ENCODE measurements at regions not wholly inside any gene's neighbourhood (a gene's known extent, or its start where the extent isn't known, plus 50 kb on each side); places are given as distances from the start of the nearest gene placed in this dataset.

DNA sequence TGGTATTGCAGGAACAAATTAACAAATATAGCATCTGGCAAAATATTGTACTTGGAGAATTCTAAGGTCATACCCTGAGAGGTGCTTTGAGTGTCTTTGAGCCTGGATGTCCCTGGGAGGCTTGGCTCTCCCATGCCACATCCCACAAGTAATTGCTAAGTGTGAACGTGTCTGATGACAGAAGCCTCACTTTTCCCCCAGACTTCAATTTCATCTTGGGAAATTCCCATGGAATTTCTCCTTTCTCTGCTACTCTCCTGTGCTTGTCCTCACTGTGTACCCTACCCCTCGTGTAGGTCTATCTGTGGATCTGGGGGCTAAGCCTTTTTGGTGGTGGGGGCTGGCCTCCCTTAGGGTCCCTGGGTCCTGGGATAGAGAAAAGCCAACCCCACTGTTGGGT lies 293.3 kb downstream of the TCF7L2 start:
- Mint-ChIP-seq H3K4me1 (peaks cover 15% of the 10 kb centered on the region), H3K36me3 (ENCODE audit: low read depth) (no peaks in the 10 kb centered on the region), H3K27ac (ENCODE audit: unreplicated experiment) (no peak overlapping the region), H3K4me3 (no peak overlapping the region), H3K9me3 (no peaks in the 10 kb centered on the region), H3K27me3 (ENCODE audit: low read depth) (no peaks in the 10 kb centered on the region)
- DNase-seq (ENCODE audit: low read depth, low spot score): no peak
- TF ChIP-seq, protein P1, sequence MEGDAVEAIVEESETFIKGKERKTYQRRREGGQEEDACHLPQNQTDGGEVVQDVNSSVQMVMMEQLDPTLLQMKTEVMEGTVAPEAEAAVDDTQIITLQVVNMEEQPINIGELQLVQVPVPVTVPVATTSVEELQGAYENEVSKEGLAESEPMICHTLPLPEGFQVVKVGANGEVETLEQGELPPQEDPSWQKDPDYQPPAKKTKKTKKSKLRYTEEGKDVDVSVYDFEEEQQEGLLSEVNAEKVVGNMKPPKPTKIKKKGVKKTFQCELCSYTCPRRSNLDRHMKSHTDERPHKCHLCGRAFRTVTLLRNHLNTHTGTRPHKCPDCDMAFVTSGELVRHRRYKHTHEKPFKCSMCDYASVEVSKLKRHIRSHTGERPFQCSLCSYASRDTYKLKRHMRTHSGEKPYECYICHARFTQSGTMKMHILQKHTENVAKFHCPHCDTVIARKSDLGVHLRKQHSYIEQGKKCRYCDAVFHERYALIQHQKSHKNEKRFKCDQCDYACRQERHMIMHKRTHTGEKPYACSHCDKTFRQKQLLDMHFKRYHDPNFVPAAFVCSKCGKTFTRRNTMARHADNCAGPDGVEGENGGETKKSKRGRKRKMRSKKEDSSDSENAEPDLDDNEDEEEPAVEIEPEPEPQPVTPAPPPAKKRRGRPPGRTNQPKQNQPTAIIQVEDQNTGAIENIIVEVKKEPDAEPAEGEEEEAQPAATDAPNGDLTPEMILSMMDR (conservative IDR thresholded peaks at IDR 0.05): no peak

DNA sequence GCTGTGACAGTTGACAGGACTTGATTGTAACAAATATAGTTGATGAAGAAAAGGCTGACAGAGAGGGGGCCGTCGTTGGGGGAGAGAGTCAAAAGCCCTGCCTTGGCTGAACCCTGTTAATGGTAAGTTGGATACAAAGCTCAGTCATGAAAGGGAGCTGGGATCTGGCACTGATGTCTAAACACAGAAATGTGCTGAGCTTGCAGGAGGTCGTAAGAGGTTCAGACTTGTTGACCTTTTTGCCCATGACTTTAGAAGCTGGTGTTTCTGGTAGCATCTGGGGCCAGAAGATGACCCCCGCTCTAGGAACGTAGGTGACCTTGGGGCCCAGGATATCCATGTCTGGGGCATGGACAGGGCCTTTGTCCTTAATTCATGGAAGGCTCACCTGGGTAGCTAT lies 294.7 kb downstream of the TCF7L2 start:
- no peaks in the 10 kb centered on the region for H3K27me3 Mint-ChIP-seq (ENCODE audit: low read depth)
- no peak overlapping the region for H3K27ac Mint-ChIP-seq (ENCODE audit: unreplicated experiment)
- no peak overlapping the region for H3K4me3 Mint-ChIP-seq
- H3K9me3 Mint-ChIP-seq: no peaks in the 10 kb centered on the region
- peaks cover 15% of the 10 kb centered on the region for H3K4me1 Mint-ChIP-seq
- DNase-seq (ENCODE audit: low read depth, low spot score): no peak
- H3K36me3 Mint-ChIP-seq (ENCODE audit: low read depth): no peaks in the 10 kb centered on the region
- TF ChIP-seq, protein P1 (conservative IDR thresholded peaks at IDR 0.05): no peak

DNA sequence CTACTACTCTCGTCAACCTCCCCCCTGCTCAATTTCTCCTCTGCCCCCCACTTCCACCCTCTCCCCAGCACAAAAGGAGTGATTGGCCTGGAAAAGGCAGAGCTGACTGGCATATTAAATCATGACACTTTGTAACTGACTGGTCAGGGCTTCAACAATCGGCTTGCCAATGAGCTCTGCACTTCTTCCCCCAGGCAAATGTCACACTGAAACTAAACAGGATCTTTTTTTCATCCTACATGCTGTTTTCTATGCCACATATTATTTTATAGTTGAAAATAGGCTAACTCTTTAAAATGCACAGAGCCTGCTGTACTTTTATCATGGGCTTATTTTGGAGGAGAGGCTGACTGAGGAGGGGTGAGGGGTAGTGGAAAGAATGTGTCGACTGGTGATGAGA lies 295.2 kb downstream of the TCF7L2 start:
- TF ChIP-seq, protein P1 (conservative IDR thresholded peaks at IDR 0.05): no peak
- no peak overlapping the region for H3K4me3 Mint-ChIP-seq
- no peaks in the 10 kb centered on the region for H3K36me3 Mint-ChIP-seq (ENCODE audit: low read depth)
- peaks cover 15% of the 10 kb centered on the region for H3K4me1 Mint-ChIP-seq
- no peak for DNase-seq (ENCODE audit: low read depth, low spot score)
- H3K27ac Mint-ChIP-seq (ENCODE audit: unreplicated experiment): no peak overlapping the region
- H3K27me3 Mint-ChIP-seq (ENCODE audit: low read depth): no peaks in the 10 kb centered on the region
- no peaks in the 10 kb centered on the region for H3K9me3 Mint-ChIP-seq

DNA sequence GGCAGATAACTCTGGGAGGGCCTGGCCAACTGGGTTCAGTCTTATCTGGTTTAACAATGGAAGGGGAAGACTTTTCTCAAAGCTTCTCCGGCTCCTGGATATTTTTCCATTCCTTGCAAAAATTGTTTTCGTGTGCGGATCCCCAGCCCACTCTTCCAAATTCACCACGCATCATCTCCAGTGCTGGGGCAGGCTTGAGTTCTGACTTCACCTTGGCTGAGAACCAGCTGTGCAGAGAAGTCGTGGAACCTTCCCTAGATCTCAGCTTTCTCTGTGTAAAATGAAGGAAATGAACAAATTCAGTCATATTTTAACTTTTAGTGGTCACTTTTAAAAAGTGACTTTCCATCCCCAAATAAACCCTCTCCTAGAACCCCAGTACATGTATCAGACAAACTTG lies 297.0 kb downstream of the TCF7L2 start:
- Mint-ChIP-seq H3K9me3 (no peaks in the 10 kb centered on the region), H3K27ac (ENCODE audit: unreplicated experiment) (no peak overlapping the region), H3K4me1 (peaks cover 15% of the 10 kb centered on the region), H3K27me3 (ENCODE audit: low read depth) (no peaks in the 10 kb centered on the region), H3K36me3 (ENCODE audit: low read depth) (no peaks in the 10 kb centered on the region), H3K4me3 (no peak overlapping the region)
- DNase-seq (ENCODE audit: low read depth, low spot score): no peak
- TF ChIP-seq, protein P1 (conservative IDR thresholded peaks at IDR 0.05): no peak

DNA sequence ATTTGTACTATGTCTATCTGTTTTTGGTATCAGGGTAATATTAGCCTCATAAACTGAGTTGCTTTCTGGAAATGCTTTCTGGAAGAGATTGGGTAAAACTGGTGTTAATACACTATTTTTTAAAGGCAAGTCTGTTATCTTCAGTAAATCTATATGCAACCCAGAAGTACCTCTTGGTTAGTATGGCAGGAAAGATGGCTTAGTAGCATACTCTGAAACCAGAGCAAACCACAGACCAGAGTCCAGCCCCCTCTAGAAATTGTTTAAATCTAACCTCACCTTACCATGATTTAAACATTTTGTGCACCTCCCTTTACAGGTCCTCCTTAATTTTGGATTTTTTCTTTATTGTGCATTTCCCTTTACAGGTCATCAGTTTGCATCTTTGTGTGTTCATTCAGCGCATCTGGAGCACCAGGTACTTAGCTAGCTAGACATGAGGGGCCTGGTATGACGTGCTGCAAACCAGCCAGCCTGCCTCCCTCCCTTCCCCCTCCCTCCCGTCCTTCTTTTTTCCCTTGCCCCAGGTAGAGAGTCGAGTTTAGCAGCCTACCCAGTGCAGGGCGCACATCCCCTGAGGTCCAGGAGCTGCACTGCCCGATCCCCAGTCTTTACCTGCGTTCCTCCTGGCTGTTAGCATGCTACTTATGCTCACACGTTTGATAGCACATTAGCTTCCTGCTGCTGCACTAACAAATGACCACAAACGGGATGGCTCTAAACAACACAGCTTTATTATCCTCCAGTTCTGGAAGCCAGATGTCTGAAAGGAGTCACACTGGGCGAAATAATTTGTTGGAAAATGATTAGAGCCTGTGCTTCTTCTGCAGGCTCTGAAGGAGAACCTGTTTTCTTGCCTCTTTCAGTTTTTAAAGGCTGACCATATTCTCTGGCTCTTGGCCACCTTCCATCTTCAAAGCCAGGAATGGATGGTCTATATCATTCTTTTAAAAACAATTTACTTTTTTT lies 299.9 kb upstream of the HABP2 start:
- Mint-ChIP-seq H3K36me3 (ENCODE audit: low read depth) (no peaks in the 10 kb centered on the region), H3K4me3 (no peak overlapping the region), H3K27me3 (ENCODE audit: low read depth) (peaks cover 5% of the 10 kb centered on the region), H3K9me3 (no peaks in the 10 kb centered on the region), H3K4me1 (peaks cover 5% of the 10 kb centered on the region), H3K27ac (ENCODE audit: unreplicated experiment) (no peak overlapping the region)
- TF ChIP-seq, protein P1 (conservative IDR thresholded peaks at IDR 0.05): no peak
- DNase-seq (ENCODE audit: low read depth, low spot score): no peak

Measured in neural crest cell (in vitro differentiated cells).